Loucy (cell line): ENCODE measurements at regions not wholly inside any gene's neighbourhood (a gene's known extent, or its start where the extent isn't known, plus 50 kb on each side); places are given as distances from the start of the nearest gene placed in this dataset.

Experiments used
- EZH2phosphoT487 ChIP-seq: fragments of 200-600 bp; IDR thresholded peaks from 2 replicates; pipeline ENCODE4 v1.6.1; 2018; ENCODE audit warnings: antibody characterized with exemption, mild to moderate bottlenecking, moderate library complexity, borderline replicate concordance
- TF ChIP-seq, protein P1 (sequence below): fragments of 200-600 bp; sonication (generic); conservative IDR thresholded peaks from 2 replicates; pipeline ENCODE4 v1.5.1; 2014; ENCODE audit warnings: mild to moderate bottlenecking, antibody characterized with exemption, low read length

DNA sequence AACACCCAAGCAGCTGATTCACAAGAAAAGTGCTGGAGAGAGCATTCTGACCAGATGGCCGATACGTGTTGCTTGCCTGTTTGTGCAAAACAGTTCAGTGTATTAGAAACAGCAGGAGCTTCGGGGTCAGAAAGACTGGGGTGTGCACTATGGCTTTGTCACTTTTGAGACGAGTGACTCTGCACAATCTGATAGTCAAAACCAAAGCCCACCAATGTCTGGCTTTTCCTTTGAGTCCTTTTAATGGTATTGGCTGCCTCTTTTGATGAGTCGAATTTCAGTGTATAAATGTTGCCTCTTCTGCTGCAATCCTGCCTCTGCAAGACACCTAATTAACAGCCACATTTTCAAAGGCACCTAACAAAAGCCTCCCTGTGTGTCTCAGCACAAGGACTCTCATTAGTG, 444.6 kb downstream of the AJAP1 start:
- TF ChIP-seq, protein P1, sequence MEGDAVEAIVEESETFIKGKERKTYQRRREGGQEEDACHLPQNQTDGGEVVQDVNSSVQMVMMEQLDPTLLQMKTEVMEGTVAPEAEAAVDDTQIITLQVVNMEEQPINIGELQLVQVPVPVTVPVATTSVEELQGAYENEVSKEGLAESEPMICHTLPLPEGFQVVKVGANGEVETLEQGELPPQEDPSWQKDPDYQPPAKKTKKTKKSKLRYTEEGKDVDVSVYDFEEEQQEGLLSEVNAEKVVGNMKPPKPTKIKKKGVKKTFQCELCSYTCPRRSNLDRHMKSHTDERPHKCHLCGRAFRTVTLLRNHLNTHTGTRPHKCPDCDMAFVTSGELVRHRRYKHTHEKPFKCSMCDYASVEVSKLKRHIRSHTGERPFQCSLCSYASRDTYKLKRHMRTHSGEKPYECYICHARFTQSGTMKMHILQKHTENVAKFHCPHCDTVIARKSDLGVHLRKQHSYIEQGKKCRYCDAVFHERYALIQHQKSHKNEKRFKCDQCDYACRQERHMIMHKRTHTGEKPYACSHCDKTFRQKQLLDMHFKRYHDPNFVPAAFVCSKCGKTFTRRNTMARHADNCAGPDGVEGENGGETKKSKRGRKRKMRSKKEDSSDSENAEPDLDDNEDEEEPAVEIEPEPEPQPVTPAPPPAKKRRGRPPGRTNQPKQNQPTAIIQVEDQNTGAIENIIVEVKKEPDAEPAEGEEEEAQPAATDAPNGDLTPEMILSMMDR = no peak
- no peak for TF ChIP-seq EZH2phosphoT487
